Uterus (tissue), 2 donors: ENCODE measurements at regions not wholly inside any gene's neighbourhood (a gene's known extent, or its start where the extent isn't known, plus 50 kb on each side); places are given as distances from the start of the nearest gene placed in this dataset.

Experiments
- POLR2A ChIP-seq, 2 donors: fragments of 450-650 bp; IDR thresholded peaks; one replicate each; pipeline ENCODE4 v1.6.1; 2016; ENCODE audit warnings: antibody characterized with exemption in 2 of 2, mild to moderate bottlenecking in 1 of 2, moderate library complexity in 1 of 2
- TF ChIP-seq, protein P1 (sequence below), 4 experiments: fragments of 200-600 bp in 2 of 4; fragments of 450-650 bp in 2 of 4; sonication (generic) in 2 of 4; IDR thresholded peaks; one replicate each; pipeline ENCODE4 v1.5.1; 2016 to 2019; ENCODE audit warnings: antibody characterized with exemption in 4 of 4, mild to moderate bottlenecking in 2 of 4, moderate library complexity in 1 of 4

DNA sequence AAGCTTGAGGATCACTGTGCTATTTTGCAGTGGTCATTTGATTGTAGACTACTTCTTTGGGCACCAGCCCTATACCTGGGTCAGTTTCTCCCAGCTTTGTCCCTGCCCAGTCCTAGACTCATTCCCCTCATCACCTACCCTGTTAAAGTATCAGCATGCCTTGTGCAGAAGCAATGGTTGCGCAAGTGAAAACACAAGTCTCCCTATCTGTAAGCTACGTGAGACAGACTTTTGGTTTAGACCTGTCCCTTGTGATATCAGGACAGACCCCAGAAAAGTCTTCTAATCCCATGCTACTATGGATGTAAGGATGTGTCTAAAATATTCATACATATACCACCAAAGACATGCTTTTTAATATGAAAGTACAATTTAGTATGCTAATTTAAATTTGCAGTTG is 88.8 kb upstream of the ATP2B1 start:
- TF ChIP-seq, protein P1, sequence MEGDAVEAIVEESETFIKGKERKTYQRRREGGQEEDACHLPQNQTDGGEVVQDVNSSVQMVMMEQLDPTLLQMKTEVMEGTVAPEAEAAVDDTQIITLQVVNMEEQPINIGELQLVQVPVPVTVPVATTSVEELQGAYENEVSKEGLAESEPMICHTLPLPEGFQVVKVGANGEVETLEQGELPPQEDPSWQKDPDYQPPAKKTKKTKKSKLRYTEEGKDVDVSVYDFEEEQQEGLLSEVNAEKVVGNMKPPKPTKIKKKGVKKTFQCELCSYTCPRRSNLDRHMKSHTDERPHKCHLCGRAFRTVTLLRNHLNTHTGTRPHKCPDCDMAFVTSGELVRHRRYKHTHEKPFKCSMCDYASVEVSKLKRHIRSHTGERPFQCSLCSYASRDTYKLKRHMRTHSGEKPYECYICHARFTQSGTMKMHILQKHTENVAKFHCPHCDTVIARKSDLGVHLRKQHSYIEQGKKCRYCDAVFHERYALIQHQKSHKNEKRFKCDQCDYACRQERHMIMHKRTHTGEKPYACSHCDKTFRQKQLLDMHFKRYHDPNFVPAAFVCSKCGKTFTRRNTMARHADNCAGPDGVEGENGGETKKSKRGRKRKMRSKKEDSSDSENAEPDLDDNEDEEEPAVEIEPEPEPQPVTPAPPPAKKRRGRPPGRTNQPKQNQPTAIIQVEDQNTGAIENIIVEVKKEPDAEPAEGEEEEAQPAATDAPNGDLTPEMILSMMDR (IDR thresholded peaks at IDR 0.05): no peak
- no peak for TF ChIP-seq POLR2A (IDR thresholded peaks at IDR 0.05)
